HFF-Myc (cell line): ENCODE measurements at regions not wholly inside any gene's neighbourhood (a gene's known extent, or its start where the extent isn't known, plus 50 kb on each side); places are given as distances from the start of the nearest gene placed in this dataset.

ENCODE experiments used
- DNase-seq: peaks from one replicate; pipeline ENCODE4 v3.0.0-alpha.2; 2011; ENCODE audit warnings: low read depth; ENCODE audit errors: extremely low read depth
- H3K4me3 ChIP-seq: replicated peaks from 2 replicates; pipeline ENCODE4 v1.5.1; 2011; ENCODE audit warnings: low read depth, mild to moderate bottlenecking, control low read depth, low read length
- CTCF ChIP-seq: IDR thresholded peaks from 2 replicates; pipeline ENCODE4 v1.5.1; 2012; ENCODE audit warnings: mild to moderate bottlenecking, low read depth, low read length, control low read depth; ENCODE audit errors: missing control alignments

- no peak overlapping the region for H3K4me3 ChIP-seq
- no peak for DNase-seq
- no peak for TF ChIP-seq CTCF
Measured at GRCh38 chr14:26104717-26105116, 493.1 kb downstream of the NOVA1 start.

- no peak for TF ChIP-seq CTCF
- H3K4me3 ChIP-seq: no peak overlapping the region
- DNase-seq: no peak
Measured at GRCh38 chr14:26097852-26098251, 500.0 kb downstream of the NOVA1 start.

- H3K4me3 ChIP-seq: no peak overlapping the region
- no peak for TF ChIP-seq CTCF
- DNase-seq: no peak
Measured at GRCh38 chr14:26088275-26088674, 509.6 kb downstream of the NOVA1 start.

- TF ChIP-seq CTCF: no peak
- DNase-seq: no peak
Measured at GRCh38 chr14:26081043-26081442, 516.8 kb downstream of the NOVA1 start.

GRCh38 chr14:26078561-26078960 lies 519.3 kb downstream of the NOVA1 start:
- no peak for DNase-seq
- TF ChIP-seq CTCF: no peak

More at GRCh38 chr14:26081043-26081442, 516.8 kb downstream of the NOVA1 start:
- H3K4me3 ChIP-seq: no peak overlapping the region

GRCh38 chr14:26074892-26075291 lies 522.9 kb downstream of the NOVA1 start:
- no peak for DNase-seq
- no peak for TF ChIP-seq CTCF

More at GRCh38 chr14:26078561-26078960, 519.3 kb downstream of the NOVA1 start:
- H3K4me3 ChIP-seq: no peak overlapping the region

GRCh38 chr14:26070443-26070842 lies 527.4 kb downstream of the NOVA1 start:
- no peak for DNase-seq
- no peak overlapping the region for H3K4me3 ChIP-seq
- TF ChIP-seq CTCF: no peak

More at GRCh38 chr14:26074892-26075291, 522.9 kb downstream of the NOVA1 start:
- no peak overlapping the region for H3K4me3 ChIP-seq
